ENCODE measurements at regions not wholly inside any gene's neighbourhood (a gene's known extent, or its start where the extent isn't known, plus 50 kb on each side); places are given as distances from the start of the nearest gene placed in this dataset.
"Not testable (repeated sequence)": the region's sequence is repeated elsewhere in the genome, so short reads cannot be mapped to it uniquely, and the experiment has no call there.

- peak in 1 of 2 donors; percentile 16 for DNase-seq (ENCODE audit: low read depth in 2 of 2)
Measured at GRCh38 chr20:52054123-52054522, 137.5 kb downstream of the ZFP64 start.

- no peak for DNase-seq (ENCODE audit: low read depth in 2 of 2)
Measured at GRCh38 chr20:52049001-52049731, 142.4 kb downstream of the ZFP64 start.

- peak in 1 of 2 donors; percentile 2 for DNase-seq (ENCODE audit: low read depth in 2 of 2)
Measured at GRCh38 chr20:52047811-52048764, 143.5 kb downstream of the ZFP64 start.

GRCh38 chr20:52041966-52042365 is 149.6 kb downstream of the ZFP64 start:
- DNase-seq (ENCODE audit: low read depth in 2 of 2) = no peak

- DNase-seq (ENCODE audit: low read depth in 2 of 2) = no peak
Measured at GRCh38 chr20:52039790-52040189, 151.8 kb downstream of the ZFP64 start.

DNA sequence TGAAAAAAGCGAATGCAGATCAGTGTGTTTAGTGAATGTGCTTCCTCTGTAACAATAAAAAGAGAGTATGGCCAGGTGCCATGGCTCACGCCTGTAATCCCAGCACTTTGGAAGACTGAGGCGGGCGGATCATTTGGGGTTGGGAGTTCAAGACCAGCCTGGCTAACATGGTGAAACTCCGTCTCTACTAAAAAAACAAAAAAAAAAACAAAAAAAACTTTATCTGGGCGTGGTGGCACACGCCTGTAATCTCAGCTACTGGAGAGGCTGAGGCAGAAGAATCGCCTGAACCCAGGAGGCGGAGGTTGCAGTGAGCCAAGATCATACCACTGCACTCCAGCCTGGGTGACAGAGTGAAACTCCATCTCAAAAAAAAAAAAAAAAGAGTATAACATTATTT is 152.9 kb downstream of the ZFP64 start:
- DNase-seq (ENCODE audit: low read depth in 2 of 2) = not testable (repeated sequence)

DNA sequence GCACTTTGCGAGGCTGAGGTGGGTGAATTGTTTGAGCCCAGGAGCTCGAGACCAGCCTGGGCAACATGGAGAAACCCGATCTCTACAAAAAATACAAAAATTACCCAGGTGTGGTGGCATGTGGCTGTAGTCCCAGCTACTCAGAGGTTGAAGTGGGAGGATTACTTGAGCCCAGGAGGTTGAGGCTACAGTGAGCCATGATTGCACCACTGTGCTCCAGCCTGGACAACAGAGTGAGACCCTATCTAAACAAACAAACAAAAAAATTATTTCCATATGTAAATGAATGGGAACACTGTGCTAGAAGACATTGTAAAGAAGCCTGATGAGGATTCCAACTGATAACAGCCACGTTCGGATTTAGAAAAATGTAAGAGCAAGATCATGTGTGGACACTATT is 154.2 kb downstream of the ZFP64 start:
- no peak for DNase-seq (ENCODE audit: low read depth in 2 of 2)

GRCh38 chr20:52035977-52036376 is 155.6 kb downstream of the ZFP64 start:
- no peak for DNase-seq (ENCODE audit: low read depth in 2 of 2)

DNA sequence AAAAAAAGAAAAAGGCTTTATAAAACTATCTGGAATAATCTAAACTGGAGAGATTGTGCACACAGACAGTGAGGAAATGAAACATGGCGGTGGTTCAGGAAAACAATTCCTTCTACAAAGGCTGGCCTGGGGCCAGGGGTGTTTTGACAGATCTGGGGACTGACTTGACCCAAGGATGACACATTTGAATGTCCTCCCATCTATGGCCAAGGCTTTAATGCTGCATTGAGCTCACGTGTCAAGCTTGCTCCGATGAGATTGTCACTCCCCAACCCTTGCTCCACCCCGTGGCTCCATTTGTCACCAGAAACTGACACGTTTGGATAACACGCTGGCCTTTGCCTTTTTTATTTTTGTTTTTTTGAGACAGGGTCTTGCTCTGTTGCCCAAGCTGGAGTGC is 156.1 kb downstream of the ZFP64 start:
- no peak for DNase-seq (ENCODE audit: low read depth in 2 of 2)

- DNase-seq (ENCODE audit: low read depth in 2 of 2) = no peak
Measured at GRCh38 chr20:52034581-52034980, 157.0 kb downstream of the ZFP64 start.

DNA sequence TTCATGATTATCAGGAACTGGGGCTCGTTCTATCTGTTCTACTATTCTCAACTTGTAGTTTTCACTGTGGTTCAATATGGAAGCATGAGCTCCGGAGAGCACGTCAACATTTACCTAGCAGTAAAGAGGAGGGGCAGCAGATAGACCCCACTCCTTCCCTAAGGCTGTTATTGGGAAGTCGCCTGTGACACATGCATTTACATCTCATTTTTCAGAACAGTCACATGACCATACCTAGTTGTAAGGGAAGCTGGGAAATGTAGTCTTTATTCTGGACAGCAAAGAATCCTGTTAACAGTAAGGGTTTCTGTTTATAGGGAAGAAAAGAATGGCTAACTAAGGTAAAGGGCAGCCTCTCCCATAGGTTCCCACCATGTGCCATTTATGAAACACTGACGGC is 158.3 kb downstream of the ZFP64 start:
- no peak for DNase-seq (ENCODE audit: low read depth in 2 of 2)

DNA sequence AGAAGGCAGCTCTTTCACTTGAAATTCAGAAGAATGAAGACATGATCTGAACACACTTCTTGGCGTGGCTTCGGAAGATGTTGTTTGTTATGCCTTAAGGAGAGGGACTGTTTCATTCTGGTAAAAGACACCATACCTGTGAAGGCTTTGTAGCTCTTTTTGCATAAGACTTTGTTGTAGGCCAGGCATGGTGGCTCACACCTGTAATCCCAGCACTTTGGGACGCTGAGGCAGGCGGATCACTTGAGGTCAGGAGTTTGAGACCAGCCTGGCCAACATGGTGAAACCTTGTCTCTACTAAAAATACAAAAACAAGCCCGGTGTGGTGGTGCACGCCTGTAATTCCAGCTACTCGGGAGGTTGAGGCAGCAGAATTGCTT is 159.3 kb downstream of the ZFP64 start:
- DNase-seq (ENCODE audit: low read depth in 2 of 2) = not testable (repeated sequence)

- DNase-seq (ENCODE audit: low read depth in 2 of 2) = no peak
Measured at GRCh38 chr20:52031563-52032303, 159.8 kb downstream of the ZFP64 start.

- DNase-seq (ENCODE audit: low read depth in 2 of 2) = no peak
Measured at GRCh38 chr20:52031206-52031562, 160.4 kb downstream of the ZFP64 start.

DNA sequence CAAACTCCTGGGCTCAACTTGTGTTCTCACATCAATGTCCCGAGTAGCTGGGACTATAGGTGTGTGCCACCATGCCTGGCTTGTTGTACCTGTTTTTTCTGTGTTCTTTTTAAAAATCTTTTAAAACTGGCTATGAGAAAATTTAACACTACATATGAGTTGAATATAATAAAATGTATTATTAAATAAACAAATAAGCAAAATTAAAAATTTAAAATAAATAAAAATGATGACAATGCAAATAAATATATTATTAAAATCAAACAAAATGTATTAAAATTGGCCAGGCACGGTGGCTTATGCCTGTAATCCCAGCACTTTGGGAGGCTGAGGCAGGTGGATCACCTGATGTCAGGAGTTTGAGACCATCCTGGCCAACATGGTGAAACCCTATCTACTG is 162.4 kb downstream of the ZFP64 start:
- not testable (repeated sequence) for DNase-seq (ENCODE audit: low read depth in 2 of 2)

DNA sequence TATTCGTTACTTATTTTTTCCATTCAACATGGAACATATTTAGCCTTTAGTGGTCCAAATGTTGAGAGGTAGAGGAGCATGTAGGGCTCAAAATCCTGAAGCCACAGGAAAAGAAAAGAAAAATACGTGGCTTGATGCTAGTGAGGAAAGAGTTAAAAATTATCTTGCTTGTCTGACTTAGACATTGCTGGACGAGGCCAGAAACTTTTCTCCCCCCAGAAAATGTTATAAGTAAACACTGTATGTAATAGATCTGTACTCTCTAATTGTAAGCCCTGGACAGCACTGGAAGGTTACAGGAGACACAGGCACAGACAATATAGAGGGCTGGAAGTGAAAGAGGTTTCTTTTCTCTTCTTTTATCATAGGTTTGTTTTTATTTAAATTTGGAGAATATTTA is 165.6 kb downstream of the ZFP64 start:
- DNase-seq (ENCODE audit: low read depth in 2 of 2) = no peak

DNA sequence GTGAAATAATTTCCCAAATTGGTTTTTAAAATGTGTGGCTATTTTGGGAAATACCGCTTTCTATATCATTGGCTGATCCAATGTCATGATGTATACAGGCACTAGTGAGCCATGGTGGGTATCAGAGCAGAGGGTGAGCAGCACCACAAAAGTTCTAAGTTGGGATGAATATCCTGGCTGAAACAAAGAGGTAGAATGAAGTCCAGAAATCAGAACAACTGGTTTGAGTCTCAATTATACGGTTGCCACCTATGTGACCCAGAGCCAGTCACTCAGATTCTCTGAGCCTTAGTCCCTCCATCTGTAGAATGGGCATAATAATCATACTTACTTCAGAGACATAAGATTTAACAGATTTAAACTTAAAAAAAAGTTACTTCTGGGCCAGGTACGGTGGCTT is 172.3 kb downstream of the ZFP64 start:
- DNase-seq (ENCODE audit: low read depth in 2 of 2) = no peak

DNA sequence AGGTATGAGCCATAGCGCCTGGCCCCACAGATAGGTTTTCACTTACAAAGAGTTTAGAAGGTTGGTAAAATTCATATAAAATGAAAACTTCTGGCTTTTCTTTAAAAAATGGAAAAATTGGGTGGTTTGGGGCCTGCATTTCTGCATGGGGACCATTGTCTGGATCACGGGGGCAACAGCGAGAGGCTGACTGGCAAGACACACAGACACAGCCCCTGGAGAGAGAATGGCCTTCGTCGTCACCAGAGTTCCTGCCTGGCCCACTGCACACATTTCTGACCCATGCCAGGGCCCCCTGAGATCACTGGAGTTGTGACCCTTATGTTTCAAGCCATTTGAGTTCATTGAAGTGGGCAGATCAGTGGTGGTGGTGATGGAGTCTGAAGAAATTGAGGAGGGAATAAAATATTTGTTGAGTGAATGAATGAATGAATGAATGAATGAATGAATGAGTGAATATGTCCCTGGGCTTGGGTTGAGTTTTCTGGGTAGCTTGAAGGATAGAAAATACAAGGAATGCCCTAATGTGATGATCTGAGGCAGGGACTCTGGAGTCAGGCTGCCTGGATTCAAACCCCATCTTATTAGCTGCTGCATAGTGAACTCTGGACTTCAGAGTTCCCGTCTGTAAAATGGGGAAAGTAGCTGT is 173.8 kb downstream of the ZFP64 start:
- no peak for DNase-seq (ENCODE audit: low read depth in 2 of 2)

DNA sequence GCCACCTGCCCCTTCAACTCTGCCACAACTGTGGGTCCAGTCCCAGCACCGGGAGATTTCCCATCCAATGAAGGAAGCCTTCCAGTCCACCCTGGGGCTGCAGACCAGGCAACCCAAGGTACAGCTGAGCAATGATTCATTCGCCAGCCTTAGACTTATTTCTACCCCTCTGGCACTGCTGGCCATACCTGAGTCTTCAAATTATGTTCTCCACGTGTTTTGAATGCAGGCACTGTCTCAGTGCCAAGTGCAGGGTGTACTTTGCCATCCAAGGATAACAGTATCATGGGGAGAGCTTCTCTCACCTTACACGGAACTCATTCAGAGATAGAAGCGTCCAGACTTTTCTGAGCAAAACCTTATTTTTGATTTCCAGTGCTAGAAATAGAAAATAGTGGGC is 175.6 kb downstream of the ZFP64 start:
- no peak for DNase-seq (ENCODE audit: low read depth in 2 of 2)

DNA sequence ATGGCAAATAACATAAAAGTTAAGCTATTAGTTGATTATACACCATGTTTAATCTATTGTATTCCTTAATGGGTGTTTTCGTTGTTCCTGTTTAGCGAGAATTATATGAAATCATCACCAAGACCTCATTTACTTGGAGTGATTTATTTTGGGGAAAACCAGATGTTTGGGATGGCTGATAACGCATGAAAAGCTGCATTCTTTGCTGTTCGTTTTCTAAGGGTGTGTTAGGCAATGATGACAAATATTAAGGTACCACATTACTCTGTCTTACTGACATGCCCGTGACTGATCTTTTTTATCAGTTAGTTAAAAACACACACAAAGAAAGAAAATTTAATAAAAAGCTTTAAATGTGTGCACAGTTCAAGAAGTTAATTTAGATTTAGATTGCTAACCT is 176.4 kb downstream of the ZFP64 start:
- no peak for DNase-seq (ENCODE audit: low read depth in 2 of 2)

- DNase-seq (ENCODE audit: low read depth in 2 of 2) = no peak
Measured at GRCh38 chr20:52012079-52012478, 179.5 kb downstream of the ZFP64 start.

DNA sequence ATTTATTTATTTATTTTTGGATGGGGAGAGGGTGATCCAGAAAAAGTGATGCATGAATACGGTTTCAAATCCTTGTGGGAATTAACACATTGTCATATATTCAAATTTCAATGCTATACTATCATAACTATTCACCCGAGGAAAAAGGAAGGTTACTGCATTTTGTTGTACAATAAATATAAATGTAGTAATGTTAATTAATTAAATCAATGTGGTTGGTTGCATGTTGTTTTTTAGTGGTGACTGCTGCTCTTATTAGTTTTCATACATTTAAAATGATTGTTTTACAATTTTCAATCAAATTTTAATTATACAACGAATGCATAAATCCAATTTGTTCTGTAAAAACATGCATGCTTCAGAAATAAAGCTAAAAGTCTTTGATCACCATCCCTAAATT is 180.5 kb downstream of the ZFP64 start:
- no peak for DNase-seq (ENCODE audit: low read depth in 2 of 2)
